HG03521 (cell line): ENCODE measurements at regions not wholly inside any gene's neighbourhood (a gene's known extent, or its start where the extent isn't known, plus 50 kb on each side); places are given as distances from the start of the nearest gene placed in this dataset.
"Not testable (repeated sequence)": the region's sequence is repeated elsewhere in the genome, so short reads cannot be mapped to it uniquely, and the experiment has no call there.

Experiments used
- ATAC-seq: cut with Tn5 transposase; IDR thresholded peaks from one replicate; pipeline ENCODE4 v1.9.1; 2021; ENCODE audit warnings: mild to moderate bottlenecking, moderate library complexity; ENCODE audit not compliant: unreplicated experiment

GRCh38 chr11:38751421-38751820, 2153.4 kb upstream of the RAG2 start:
- ATAC-seq: no peak

- ATAC-seq: not testable (repeated sequence)
These were observed 2148.5 kb upstream of the RAG2 start for GRCh38 chr11:38746516-38746915.

GRCh38 chr11:38723361-38723760, 2125.3 kb upstream of the RAG2 start:
- ATAC-seq: no peak

DNA sequence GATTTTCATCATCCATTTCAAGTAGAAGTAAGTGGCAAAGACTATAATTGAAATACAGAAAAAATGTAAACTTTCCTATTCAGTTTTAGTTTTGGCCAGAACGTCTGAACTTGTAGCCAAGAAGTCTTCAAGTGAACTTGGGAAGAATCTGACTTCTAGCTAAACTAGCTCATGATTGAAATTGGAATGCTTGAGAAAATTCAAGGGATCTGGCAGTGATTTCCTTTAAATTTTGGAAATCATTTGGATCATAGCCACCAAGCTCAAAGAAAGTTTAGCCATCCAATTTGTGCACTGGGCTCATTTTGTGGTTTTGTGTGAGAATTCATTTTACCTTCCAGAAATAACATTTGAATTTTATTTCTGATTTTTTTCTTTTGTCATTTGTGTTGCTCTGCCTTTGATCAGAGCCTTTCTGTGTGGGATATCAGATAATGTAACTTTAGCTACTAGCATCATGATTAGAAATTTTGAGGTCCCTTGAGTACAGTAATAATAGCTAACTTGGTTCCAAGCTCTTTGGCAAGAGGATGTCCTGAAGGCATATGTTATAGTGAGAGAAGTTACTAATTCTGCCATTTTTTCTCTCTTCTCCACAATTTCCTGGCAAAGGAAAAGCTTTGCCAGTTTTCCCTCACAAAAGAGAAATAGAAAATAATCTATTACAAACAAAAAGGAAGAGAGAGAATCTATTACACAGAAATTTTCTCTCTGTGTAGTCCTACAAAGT, 2123.7 kb upstream of the RAG2 start:
- no peak for ATAC-seq

DNA sequence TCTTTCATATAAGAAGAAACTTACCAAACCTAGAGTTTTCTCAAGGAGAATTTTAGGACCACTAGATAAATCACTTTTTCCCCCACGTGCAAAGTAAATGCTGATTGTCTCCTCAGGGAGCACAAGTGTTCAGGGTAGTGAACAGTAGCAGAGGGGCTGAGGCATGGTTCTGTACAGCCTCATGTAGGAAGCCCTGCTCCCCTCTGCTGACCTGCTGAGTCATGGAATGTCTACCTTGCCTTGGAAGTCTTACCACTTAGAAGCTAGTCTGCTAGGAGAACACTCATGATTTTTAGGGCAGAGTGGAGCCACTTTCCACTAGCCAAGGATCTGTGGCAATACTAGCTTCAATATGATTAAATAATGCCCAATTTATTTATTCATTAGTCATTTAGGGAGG, 2120.6 kb upstream of the RAG2 start:
- no peak for ATAC-seq

GRCh38 chr11:38718049-38718448, 2120.0 kb upstream of the RAG2 start:
- no peak for ATAC-seq

DNA sequence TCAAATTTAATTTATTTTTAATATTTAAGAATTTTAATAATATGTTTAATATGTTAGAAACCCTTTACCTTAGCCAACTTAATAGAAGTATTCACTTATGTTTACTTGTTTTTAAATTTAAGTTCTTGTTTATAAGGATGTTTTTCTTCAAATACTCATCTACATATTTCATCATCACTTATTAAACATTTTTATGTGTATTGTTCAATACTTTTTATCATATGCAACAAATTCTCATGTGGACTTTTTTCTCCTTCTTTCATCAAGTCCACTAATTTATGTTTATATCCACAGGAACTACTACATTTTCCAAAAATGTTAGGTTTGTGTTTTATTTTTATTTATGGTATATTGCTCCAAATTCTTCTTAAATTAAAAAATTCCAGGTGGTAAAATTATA, 2113.1 kb upstream of the RAG2 start:
- ATAC-seq: no peak

GRCh38 chr11:38710262-38710661, 2112.2 kb upstream of the RAG2 start:
- ATAC-seq: no peak

DNA sequence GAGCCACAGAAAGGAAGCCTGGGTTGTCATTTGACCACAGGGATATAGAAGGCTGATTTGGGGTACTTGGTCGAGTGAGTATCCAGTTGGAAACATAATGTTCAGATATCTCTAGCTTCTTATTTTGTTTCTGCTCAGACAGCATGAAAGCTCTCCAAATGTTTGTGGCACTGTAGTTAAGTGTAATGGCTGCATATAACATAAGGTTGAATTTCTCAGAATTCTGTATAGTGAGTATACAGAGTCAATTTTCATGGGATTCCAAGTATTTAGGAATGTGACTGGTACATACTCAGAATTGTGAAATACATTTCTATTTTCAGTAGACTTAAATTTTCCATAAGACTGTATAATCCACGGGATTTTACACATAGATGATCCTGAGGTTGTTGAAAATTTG, 2102.1 kb upstream of the RAG2 start:
- ATAC-seq: no peak

- no peak for ATAC-seq
These were observed 2095.3 kb upstream of the RAG2 start for GRCh38 chr11:38693306-38693705.

- not testable (repeated sequence) for ATAC-seq
These were observed 2092.2 kb upstream of the RAG2 start for GRCh38 chr11:38690211-38690610.

- no peak for ATAC-seq
These were observed 2089.0 kb upstream of the RAG2 start for GRCh38 chr11:38687008-38687407.

DNA sequence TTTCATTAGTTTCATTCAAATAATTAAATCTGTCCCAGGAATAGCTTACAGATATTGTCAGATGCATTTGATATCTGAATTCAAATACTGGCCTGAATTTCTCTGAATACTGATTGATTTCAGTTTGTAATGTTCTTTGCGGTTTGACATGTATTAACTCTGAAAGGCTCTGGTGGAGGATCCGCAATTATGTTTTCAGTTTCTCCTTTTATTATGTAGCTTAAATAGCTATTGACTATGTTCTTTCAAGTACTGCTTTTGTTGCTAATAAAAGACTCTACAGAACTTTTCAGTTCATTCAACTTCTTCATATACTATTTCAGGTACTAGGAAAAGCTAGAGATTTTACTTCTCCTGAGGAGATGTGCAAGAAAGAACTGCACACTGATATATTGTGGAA, 2085.4 kb upstream of the RAG2 start:
- ATAC-seq: no peak

DNA sequence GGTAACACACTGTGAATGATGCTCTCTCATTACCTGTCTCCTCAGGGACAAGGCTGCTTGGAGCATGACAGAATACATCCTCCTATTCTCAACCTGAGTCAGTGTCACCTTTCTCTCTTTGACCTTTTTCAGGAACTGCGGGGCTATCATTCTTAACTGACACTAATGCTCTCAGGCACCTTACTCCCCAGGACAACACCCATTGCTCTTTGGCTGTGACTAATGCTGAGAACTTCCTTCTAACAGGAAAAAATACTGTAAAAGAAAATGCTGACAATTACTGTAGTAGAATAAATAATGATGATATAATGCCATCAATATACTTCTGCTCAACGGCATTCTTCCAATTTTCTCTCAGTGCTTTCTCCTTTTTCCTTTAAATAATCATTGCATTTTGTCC, 2082.7 kb upstream of the RAG2 start:
- ATAC-seq: no peak

GRCh38 chr11:38680166-38680565, 2082.1 kb upstream of the RAG2 start:
- ATAC-seq: no peak

- ATAC-seq: no peak
These were observed 2074.4 kb upstream of the RAG2 start for GRCh38 chr11:38672445-38672844.

- no peak for ATAC-seq
These were observed 2069.3 kb upstream of the RAG2 start for GRCh38 chr11:38667359-38667758.

- ATAC-seq: no peak
These were observed 2050.6 kb upstream of the RAG2 start for GRCh38 chr11:38648604-38649003.

DNA sequence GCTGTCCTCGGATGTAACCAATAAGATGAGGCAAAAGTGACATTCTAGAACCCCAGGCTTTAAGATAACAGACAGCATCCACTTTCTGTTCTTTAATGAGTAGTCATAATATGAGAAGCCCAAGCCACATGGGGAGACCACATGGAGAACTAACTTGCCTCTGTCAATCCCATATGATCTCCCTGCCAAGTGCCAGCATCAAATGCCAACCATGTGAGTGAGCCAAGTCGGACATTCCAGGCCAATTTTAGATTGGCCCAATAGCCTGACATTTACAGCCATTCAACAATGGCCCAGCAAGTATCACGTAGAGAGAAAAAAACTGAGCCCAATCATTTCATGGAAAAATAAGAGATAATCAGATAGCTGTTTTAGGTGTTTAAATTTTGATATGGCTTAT, 2048.3 kb upstream of the RAG2 start:
- ATAC-seq: no peak

DNA sequence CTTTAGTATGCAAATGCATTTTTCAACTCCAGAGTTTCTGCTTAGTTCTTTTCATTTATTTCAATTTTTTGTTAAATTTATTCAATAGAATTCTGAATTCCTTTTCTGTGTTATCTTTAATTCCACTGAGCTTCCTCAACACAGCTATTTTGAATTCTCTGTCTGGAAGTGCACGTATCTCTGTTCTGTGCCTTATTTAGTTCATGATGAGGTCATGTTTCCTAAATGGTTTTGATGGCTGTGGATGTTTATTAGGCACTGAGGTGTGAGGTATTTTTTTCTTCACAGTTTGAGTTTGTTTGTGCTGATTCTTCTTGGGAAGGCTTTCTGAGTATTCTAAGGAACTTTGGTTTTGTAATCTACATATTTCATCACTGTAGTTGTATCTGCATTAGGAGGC, 2042.8 kb upstream of the RAG2 start:
- ATAC-seq: no peak

DNA sequence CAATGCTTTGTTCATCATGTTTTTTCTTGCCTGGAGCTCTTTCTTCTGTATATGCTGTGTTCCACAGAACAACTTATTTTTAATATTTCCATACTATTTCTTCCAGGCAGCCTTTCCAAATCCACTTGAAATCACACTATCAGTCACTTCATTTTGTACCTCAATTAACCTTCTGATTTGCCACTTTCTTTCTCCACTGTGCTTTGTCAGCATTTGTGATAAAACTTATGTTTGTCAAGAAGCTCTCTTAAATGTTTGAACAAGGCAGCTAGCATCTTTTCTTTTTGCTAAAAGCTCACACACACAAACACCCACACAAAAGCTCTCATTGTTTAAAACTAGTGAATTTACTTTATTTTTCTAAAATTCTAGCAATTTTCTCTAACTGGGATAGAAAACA, 2014.7 kb upstream of the RAG2 start:
- ATAC-seq: no peak

DNA sequence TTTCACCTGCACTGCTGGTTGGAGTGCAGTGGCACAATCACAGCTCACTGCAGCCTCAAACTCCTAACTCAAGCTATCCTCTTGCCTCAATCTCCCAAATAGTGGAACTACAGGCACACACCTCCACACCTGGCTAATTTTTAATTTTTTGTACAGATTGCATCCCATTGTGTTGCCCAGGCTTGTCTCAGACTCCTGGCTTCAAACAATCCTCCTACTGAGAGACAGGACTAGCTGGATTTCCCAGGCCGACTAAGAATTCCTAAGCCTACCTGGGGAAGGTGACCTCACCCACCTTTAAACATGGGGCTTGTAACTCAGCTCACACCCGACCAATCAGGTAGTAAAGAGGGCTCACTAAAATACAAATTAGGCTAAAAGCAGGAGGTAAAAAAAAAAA, 2003.3 kb upstream of the RAG2 start:
- not testable (repeated sequence) for ATAC-seq

- ATAC-seq: no peak
These were observed 2000.4 kb upstream of the RAG2 start for GRCh38 chr11:38598418-38598817.
